Muscle layer of colon (tissue), 2 donors: ENCODE measurements at regions not wholly inside any gene's neighbourhood (a gene's known extent, or its start where the extent isn't known, plus 50 kb on each side); places are given as distances from the start of the nearest gene placed in this dataset.

Experiments used
- H3K27ac ChIP-seq: one replicate; pipeline ENCODE4 v1.7.0; 2013; ENCODE audit warnings: low read depth, mild to moderate bottlenecking, low read length, moderate library complexity
- H3K27me3 ChIP-seq, 2 donors: one replicate each; pipeline ENCODE4 v1.7.0; 2013; ENCODE audit warnings: low read length in 2 of 2, mild to moderate bottlenecking in 2 of 2; ENCODE audit not compliant: insufficient read depth in 2 of 2, control insufficient read depth in 1 of 2
- H3K36me3 ChIP-seq: one replicate; pipeline ENCODE4 v1.7.0; 2013; ENCODE audit warnings: mild to moderate bottlenecking, low read length; ENCODE audit not compliant: insufficient read depth
- H3K4me1 ChIP-seq: one replicate; pipeline ENCODE4 v1.7.0; 2013; ENCODE audit warnings: mild to moderate bottlenecking, low read length; ENCODE audit not compliant: insufficient read depth
- H3K4me3 ChIP-seq, 2 donors: one replicate each; pipeline ENCODE4 v1.7.0; 2013; ENCODE audit warnings: low read length in 2 of 2, low read depth in 1 of 2, mild to moderate bottlenecking in 1 of 2, moderate library complexity in 1 of 2
- H3K9ac ChIP-seq: one replicate; pipeline ENCODE4 v1.7.0; 2013; ENCODE audit warnings: low read length
- H3K9me3 ChIP-seq: one replicate; pipeline ENCODE4 v1.7.0; 2013; ENCODE audit warnings: mild to moderate bottlenecking, low read length
- donor health status: abdominal sarcoma.
- donor health status: Adenocarcinoma of cecum.

DNA sequence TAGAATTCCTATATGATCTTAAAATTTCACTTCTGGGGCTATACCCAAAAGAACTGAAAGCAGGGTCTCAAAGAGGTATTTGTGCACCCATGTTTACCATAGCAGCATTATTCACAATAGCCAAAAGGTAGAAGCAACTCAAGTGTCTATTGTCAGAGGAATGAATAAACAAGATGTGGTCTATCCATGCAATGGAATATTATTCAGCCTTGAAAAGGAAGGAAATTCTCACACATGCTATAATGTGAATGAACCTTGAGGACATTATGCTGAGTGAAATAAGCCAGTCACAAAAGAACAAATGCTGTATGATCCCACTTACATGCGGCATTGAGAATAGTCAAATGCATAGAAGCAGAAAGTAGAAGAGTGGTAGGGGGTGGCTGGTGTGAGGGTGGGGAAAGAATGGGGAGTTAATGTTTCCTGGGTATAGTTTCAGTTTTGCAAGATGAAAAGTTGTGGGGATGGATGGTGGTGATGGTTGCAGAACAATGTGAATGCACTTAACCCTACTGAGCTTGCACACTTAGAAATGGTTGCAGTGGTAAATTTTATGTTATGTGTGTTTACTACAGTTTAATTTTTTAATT is 122.4 kb downstream of the TOMM20 start:
- Histone ChIP-seq H3K36me3 (no peaks in the 10 kb centered on the region), H3K4me3 (no peak overlapping the region), H3K9ac (no peak overlapping the region), H3K4me1 (no peaks in the 10 kb centered on the region), H3K9me3 (no peaks in the 10 kb centered on the region), H3K27me3 (no peaks in the 10 kb centered on the region), H3K27ac (no peak overlapping the region)

GRCh38 chr1:235004840-235005391 is 123.7 kb downstream of the TOMM20 start:
- Histone ChIP-seq H3K9ac (no peak overlapping the region), H3K9me3 (no peaks in the 10 kb centered on the region), H3K27me3 (no peaks in the 10 kb centered on the region), H3K36me3 (no peaks in the 10 kb centered on the region), H3K4me3 (no peak overlapping the region), H3K4me1 (peaks cover 2% of the 10 kb centered on the region), H3K27ac (no peak overlapping the region)

- Histone ChIP-seq H3K27ac (no peak overlapping the region), H3K9ac (no peak overlapping the region), H3K4me1 (peaks cover 8% of the 10 kb centered on the region), H3K36me3 (no peaks in the 10 kb centered on the region), H3K27me3 (no peaks in the 10 kb centered on the region), H3K9me3 (no peaks in the 10 kb centered on the region), H3K4me3 (no peak overlapping the region)
These were observed 124.4 kb downstream of the TOMM20 start for GRCh38 chr1:235004276-235004675.

DNA sequence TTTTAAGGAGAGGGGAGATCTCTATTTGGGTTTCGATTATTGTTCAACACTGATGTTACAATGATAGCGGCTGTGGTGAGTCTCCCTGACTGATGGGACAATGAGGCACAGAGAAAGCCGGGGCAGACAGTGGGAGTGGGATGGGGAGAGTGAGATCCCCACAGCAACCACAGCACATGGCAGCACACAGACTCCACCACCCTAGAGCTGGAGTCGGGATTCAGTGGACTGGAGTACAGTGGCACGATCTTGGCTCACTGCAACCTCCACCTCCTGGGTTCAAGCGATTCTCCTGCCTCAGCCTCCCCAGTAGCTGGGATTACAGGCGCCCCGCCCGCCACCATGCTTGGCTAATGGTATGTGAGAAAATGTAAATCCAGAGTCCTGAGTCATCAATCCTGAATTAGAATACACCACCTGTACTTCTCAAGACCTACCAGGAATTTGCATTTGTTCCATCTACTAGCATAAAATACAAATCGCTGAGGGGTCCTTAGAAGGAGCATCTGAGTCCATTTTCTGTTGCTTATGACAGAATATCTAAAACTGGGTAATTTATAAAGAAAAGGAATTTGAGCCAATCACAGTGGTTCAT is 125.8 kb downstream of the TOMM20 start:
- Histone ChIP-seq H3K4me1 (peaks cover 23% of the 10 kb centered on the region), H3K27me3 (no peaks in the 10 kb centered on the region), H3K36me3 (no peaks in the 10 kb centered on the region), H3K9me3 (no peaks in the 10 kb centered on the region), H3K27ac (no peak overlapping the region), H3K4me3 (no peak overlapping the region), H3K9ac (no peak overlapping the region)

GRCh38 chr1:234999513-234999940 is 129.1 kb downstream of the TOMM20 start:
- Histone ChIP-seq H3K9me3 (no peaks in the 10 kb centered on the region), H3K36me3 (no peaks in the 10 kb centered on the region), H3K4me1 (peaks cover 37% of the 10 kb centered on the region), H3K9ac (no peak overlapping the region), H3K4me3 (no peak overlapping the region), H3K27ac (peak overlapping the region; percentile 60), H3K27me3 (no peaks in the 10 kb centered on the region)

- Histone ChIP-seq H3K9me3 (no peaks in the 10 kb centered on the region), H3K4me1 (peaks cover 37% of the 10 kb centered on the region), H3K36me3 (no peaks in the 10 kb centered on the region), H3K9ac (peak overlapping the region; percentile 63), H3K27me3 (no peaks in the 10 kb centered on the region), H3K4me3 (peak overlapping the region in 1 of 2 donors; percentile 49), H3K27ac (peak overlapping the region; percentile 88)
These were observed 130.5 kb downstream of the TOMM20 start for GRCh38 chr1:234997896-234998741.

DNA sequence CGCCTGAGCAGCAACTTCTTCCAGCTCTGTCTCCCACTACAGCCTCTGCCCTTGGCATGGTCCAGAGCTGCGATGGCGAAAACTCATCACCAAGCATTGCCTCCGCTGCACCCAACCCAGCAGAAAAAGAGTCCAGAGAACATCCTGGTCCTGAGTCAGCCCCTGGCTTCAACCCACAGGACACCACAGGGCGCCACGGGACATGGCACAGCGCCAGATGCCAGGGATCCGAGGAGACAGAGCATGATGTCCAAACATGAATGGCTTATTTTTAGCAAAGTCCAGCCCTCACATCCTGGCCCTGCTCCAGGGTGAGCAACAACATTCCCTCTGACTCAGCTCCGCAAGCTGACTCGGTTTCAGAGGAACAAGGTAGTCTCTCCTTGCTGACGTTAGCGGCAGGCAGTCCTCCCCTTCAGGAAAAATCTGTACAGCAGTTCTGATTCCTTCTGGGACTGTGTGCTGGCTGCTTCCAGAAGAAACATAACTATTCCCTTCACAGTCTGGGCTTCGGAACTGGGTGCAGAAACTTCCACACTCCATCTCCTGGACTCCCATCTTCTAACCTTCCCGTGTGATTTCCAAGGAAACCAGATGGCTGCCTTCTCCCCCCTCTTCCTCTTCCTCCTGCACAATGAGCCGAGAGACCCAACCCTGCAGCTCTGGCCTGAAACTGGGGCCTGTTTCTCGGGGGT is 131.3 kb downstream of the TOMM20 start:
- Histone ChIP-seq H3K4me1 (peaks cover 37% of the 10 kb centered on the region), H3K9me3 (no peaks in the 10 kb centered on the region), H3K4me3 (peak overlapping the region in 1 of 2 donors; percentile 49), H3K36me3 (no peaks in the 10 kb centered on the region), H3K27ac (peak overlapping the region; percentile 88), H3K9ac (peak overlapping the region; percentile 63), H3K27me3 (no peaks in the 10 kb centered on the region)

- Histone ChIP-seq H3K27me3 (no peaks in the 10 kb centered on the region), H3K9me3 (no peaks in the 10 kb centered on the region), H3K36me3 (no peaks in the 10 kb centered on the region), H3K4me3 (no peak overlapping the region), H3K4me1 (peaks cover 37% of the 10 kb centered on the region), H3K9ac (no peak overlapping the region), H3K27ac (peak overlapping the region; percentile 84)
These were observed 132.3 kb downstream of the TOMM20 start for GRCh38 chr1:234996245-234996757.

- Histone ChIP-seq H3K27me3 (no peaks in the 10 kb centered on the region), H3K9ac (no peak overlapping the region), H3K4me1 (peaks cover 42% of the 10 kb centered on the region), H3K27ac (no peak overlapping the region), H3K9me3 (no peaks in the 10 kb centered on the region), H3K36me3 (no peaks in the 10 kb centered on the region), H3K4me3 (no peak overlapping the region)
These were observed 134.0 kb downstream of the TOMM20 start for GRCh38 chr1:234994436-234995295.

DNA sequence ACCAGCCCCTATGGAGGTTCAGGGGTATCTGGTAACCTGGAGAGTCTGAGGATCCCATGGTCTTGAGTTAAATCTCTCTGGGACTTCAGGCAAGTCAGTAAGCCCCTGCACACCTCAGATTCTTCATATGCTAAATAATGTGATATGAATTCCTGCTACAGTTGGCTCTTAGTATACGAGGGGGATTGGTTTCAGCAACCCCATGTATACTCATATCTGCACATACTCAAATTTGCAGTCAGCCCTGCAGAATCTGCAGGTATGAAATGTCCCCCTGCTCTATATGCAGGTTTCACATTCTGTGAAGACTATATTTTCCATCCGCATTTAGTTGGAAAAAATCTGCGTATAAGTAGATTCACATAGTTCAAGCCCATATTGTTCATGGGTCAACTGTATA is 136.6 kb downstream of the TOMM20 start:
- Histone ChIP-seq H3K9ac (no peak overlapping the region), H3K4me3 (no peak overlapping the region), H3K36me3 (no peaks in the 10 kb centered on the region), H3K9me3 (no peaks in the 10 kb centered on the region), H3K27ac (no peak overlapping the region), H3K27me3 (no peaks in the 10 kb centered on the region), H3K4me1 (peaks cover 38% of the 10 kb centered on the region)
